ENCODE measurements at regions not wholly inside any gene's neighbourhood (a gene's known extent, or its start where the extent isn't known, plus 50 kb on each side); places are given as distances from the start of the nearest gene placed in this dataset.

GRCh38 chr14:60349663-60350365 lies 100.8 kb downstream of the PPM1A start:
- TF ChIP-seq TSHZ2 (CRISPR knock-in tag; IDR thresholded peaks at IDR 0.05) (no peak), CREB5 (CRISPR knock-in tag; IDR thresholded peaks at IDR 0.05; ENCODE audit: low read depth) (no peak), GLIS3 (CRISPR knock-in tag; IDR thresholded peaks at IDR 0.05) (no peak), ZFP30 (CRISPR knock-in tag; IDR thresholded peaks at IDR 0.05) (no peak), CSDC2 (CRISPR knock-in tag; IDR thresholded peaks at IDR 0.05) (no peak), POU6F1 (CRISPR knock-in tag; IDR thresholded peaks at IDR 0.05; ENCODE audit: borderline replicate concordance, low read depth) (no peak)
